Stomach (tissue), 4 donors: ENCODE measurements at regions not wholly inside any gene's neighbourhood (a gene's known extent, or its start where the extent isn't known, plus 50 kb on each side); places are given as distances from the start of the nearest gene placed in this dataset.

Experiments used
- CTCF ChIP-seq, 7 experiments: fragments of 450-650 bp in 4 of 7; fragments of 200-600 bp in 3 of 7; sonication (generic) in 3 of 7; IDR thresholded peaks; one replicate each; pipeline ENCODE4 v1.5.1; 2016 to 2019; ENCODE audit warnings: antibody characterized with exemption in 7 of 7, control low read depth in 2 of 7, mild to moderate bottlenecking in 1 of 7
- POLR2A ChIP-seq, 4 donors: fragments of 450-650 bp; IDR thresholded peaks; one replicate each; pipeline ENCODE4 v1.6.1; 2016; ENCODE audit warnings: antibody characterized with exemption in 4 of 4, control low read depth in 2 of 4, mild to moderate bottlenecking in 1 of 4, moderate library complexity in 1 of 4

GRCh38 chr3:65048151-65048550, 360.4 kb upstream of the ADAMTS9 start:
- TF ChIP-seq CTCF (IDR thresholded peaks at IDR 0.05) (no peak), POLR2A (IDR thresholded peaks at IDR 0.05) (no peak)
